ENCODE measurements at regions not wholly inside any gene's neighbourhood (a gene's known extent, or its start where the extent isn't known, plus 50 kb on each side); places are given as distances from the start of the nearest gene placed in this dataset.

DNA sequence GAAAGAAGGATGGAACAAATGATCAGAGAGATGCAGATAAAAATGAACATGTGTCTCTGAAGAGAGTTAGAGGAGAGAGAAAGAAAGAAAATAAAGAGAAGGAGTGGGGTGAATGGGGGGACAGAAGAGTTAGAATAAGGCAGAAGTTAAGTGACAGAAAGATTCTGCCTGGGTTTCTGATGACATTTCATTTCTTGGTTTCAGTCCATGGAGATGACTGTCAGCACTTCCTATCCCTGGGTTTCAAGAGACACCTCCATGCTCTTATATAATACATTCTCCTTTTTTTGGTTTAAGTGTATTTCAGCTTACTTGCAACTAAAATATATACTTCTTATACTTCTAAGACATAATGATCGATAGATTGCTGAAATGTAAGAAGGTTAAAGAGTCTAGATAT is 213.0 kb upstream of the IL12B start:
- TF ChIP-seq GATA2 (IDR thresholded peaks at IDR 0.05; ENCODE audit: low read depth, low read length) (no peak), GATA3 (IDR thresholded peaks at IDR 0.05; ENCODE audit: low read depth, low read length) (no peak)

All from SH-SY5Y (cell line).